SK-N-SH (cell line): ENCODE measurements at regions not wholly inside any gene's neighbourhood (a gene's known extent, or its start where the extent isn't known, plus 50 kb on each side); places are given as distances from the start of the nearest gene placed in this dataset.

Experiments
- CTCF ChIP-seq: fragments of 200-600 bp; sonication (generic); IDR thresholded peaks from 2 replicates; pipeline ENCODE4 v1.6.1; 2017; ENCODE audit warnings: antibody characterized with exemption, mild to moderate bottlenecking, moderate library complexity
- EP300 ChIP-seq, 2 experiments: IDR thresholded peaks; 2 replicates each; pipeline versions ENCODE4 v1.4.0 to v1.6.1; 2012; ENCODE audit warnings: borderline replicate concordance in 1 of 2, low read depth in 1 of 2, low read length in 1 of 2

- TF ChIP-seq CTCF (no peak), EP300 (IDR thresholded peaks at IDR 0.05; ENCODE audit: borderline replicate concordance in 1 of 2, low read depth in 1 of 2, low read length in 1 of 2) (no peak)
Observed at GRCh38 chr4:132792310-132792709, 356.8 kb upstream of the PCDH10 start.
